Left lung (tissue), 4 donors: ENCODE measurements at regions not wholly inside any gene's neighbourhood (a gene's known extent, or its start where the extent isn't known, plus 50 kb on each side); places are given as distances from the start of the nearest gene placed in this dataset.
"Not testable (repeated sequence)": the region's sequence is repeated elsewhere in the genome, so short reads cannot be mapped to it uniquely, and the experiment has no call there.

ENCODE experiments used
- ATAC-seq: fragments of 200-7000 bp; cut with Tn5 transposase; one replicate; pipeline ENCODE4 v1.9.1; 2020; ENCODE audit warnings: moderate library complexity
- DNase-seq, 4 donors: peaks; one replicate each; pipeline ENCODE4 v3.0.0-alpha.2; 2013 to 2020
- H3K27ac ChIP-seq, 2 donors: fragments of 200-600 bp; sonication (generic) in 1 of 2; one replicate each; pipeline versions ENCODE4 v1.5.0 to v1.8.0; 2020 to 2021
- H3K27me3 ChIP-seq, 2 donors: fragments of 200-600 bp; sonication (generic) in 1 of 2; one replicate each; pipeline versions ENCODE4 v1.5.0 to v1.8.0; 2020 to 2021
- H3K36me3 ChIP-seq, 2 donors: fragments of 200-600 bp; sonication (generic) in 1 of 2; one replicate each; pipeline versions ENCODE4 v1.5.0 to v1.8.0; 2020 to 2021
- H3K4me1 ChIP-seq, 2 donors: fragments of 200-600 bp; one replicate each; pipeline ENCODE4 v1.8.0; 2021
- H3K4me3 ChIP-seq, 2 donors: fragments of 200-600 bp; sonication (generic) in 1 of 2; one replicate each; pipeline versions ENCODE4 v1.5.0 to v1.8.0; 2020 to 2021; ENCODE audit warnings: mild to moderate bottlenecking in 1 of 2
- H3K9me3 ChIP-seq, 2 donors: fragments of 200-600 bp; sonication (generic) in 1 of 2; one replicate each; pipeline versions ENCODE4 v1.5.0 to v1.8.0; 2020 to 2021
- CTCF ChIP-seq, 2 donors: fragments of 200-600 bp; sonication (generic) in 1 of 2; IDR thresholded peaks; one replicate each; pipeline versions ENCODE4 v1.5.0 to v1.8.0; 2021; ENCODE audit warnings: antibody characterized with exemption in 2 of 2
- intact Hi-C, 2 donors: fragments of 100-400 bp; cut with DNase I; formaldehyde crosslinking; loops; one replicate each; pipeline versions ENCODE4 v1.11.2 to v1.14.2; 2022
- donor health status: DM: no; HTN: yes; CAD: no.
- donor health status: DM: no; HTN: no; CAD: no.

- no peaks in the 10 kb centered on the region for H3K9me3 ChIP-seq
- intact Hi-C loops, result no loop called here
- no peak for TF ChIP-seq CTCF (IDR thresholded peaks at IDR 0.05)
Observed at GRCh38 chrX:85666471-85666870, 287.0 kb upstream of the POF1B start.

GRCh38 chrX:85663970-85664369, 284.5 kb upstream of the POF1B start:
- H3K27me3 ChIP-seq, H3K4me1 ChIP-seq, ATAC-seq, DNase-seq, intact Hi-C loops, H3K36me3 ChIP-seq, H3K4me3 ChIP-seq, H3K27ac ChIP-seq, H3K9me3 ChIP-seq: not testable (repeated sequence)

More at GRCh38 chrX:85666471-85666870, 287.0 kb upstream of the POF1B start:
- Histone ChIP-seq H3K4me1 (no peaks in the 10 kb centered on the region), H3K27ac (no peak overlapping the region), H3K36me3 (no peaks in the 10 kb centered on the region), H3K4me3 (no peak overlapping the region), H3K27me3 (no peaks in the 10 kb centered on the region)
- no peak for DNase-seq
- no peak for ATAC-seq

DNA sequence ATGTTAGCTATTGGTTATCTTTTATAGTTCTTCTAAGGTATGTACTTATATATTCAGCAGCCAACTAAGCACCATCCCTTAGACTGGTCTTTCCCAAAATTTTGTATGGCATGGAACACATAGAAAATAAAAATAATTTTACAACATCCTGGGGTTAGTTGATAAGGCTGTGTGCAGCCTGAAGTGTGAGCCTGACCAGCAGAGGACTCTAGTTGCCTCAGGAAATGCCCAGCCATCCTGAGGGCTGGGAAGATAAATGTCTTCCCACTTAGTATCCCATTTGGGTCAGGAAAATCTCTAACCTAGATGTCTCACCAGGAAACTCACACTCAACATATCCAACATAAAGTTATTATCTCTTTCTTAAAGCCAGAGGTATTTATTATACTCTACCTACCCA, 251.4 kb upstream of the POF1B start:
- no peaks in the 10 kb centered on the region for H3K36me3 ChIP-seq
- H3K4me3 ChIP-seq, result no peak overlapping the region
- DNase-seq (no peak), ATAC-seq (no peak)
- no peaks in the 10 kb centered on the region for H3K9me3 ChIP-seq
- no peaks in the 10 kb centered on the region for H3K4me1 ChIP-seq
- no peak for TF ChIP-seq CTCF (IDR thresholded peaks at IDR 0.05)
- no peak overlapping the region for H3K27ac ChIP-seq
- intact Hi-C loops, result no loop called here
- H3K27me3 ChIP-seq, result no peaks in the 10 kb centered on the region

- no peaks in the 10 kb centered on the region for H3K9me3 ChIP-seq
- DNase-seq, result no peak
- H3K4me1 ChIP-seq, result no peaks in the 10 kb centered on the region
- no peak overlapping the region for H3K27ac ChIP-seq
- TF ChIP-seq CTCF (IDR thresholded peaks at IDR 0.05), result no peak
- no peaks in the 10 kb centered on the region for H3K36me3 ChIP-seq
- no peaks in the 10 kb centered on the region for H3K27me3 ChIP-seq
- ATAC-seq, result no peak
- no peak overlapping the region for H3K4me3 ChIP-seq
- intact Hi-C loops, result no loop called here
Observed at GRCh38 chrX:85627363-85627762, 247.9 kb upstream of the POF1B start.

DNA sequence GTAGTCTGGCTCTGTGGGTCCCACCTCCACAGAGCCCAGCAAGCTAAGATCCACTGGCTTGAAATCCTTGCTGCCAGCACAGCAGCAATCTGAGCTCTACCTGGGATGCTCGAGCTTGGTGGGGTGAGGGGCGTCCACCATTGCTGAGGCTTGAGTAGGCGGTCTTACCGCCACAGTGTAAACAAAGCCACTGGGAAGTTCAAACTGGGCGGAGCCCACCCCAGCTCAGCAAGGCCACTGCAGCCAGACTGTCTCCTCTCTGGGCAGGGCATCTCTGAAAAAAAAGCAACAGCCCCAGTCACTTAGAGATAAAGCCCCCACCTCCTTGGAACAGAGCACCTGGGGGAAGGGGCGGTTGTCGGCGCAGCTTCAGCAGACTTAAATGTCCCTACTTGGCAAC, 243.2 kb upstream of the POF1B start:
- H3K4me1 ChIP-seq, result no peaks in the 10 kb centered on the region
- no peaks in the 10 kb centered on the region for H3K27me3 ChIP-seq
- no peak for TF ChIP-seq CTCF (IDR thresholded peaks at IDR 0.05)
- H3K9me3 ChIP-seq, result no peaks in the 10 kb centered on the region
- DNase-seq (no peak), ATAC-seq (no peak)
- H3K36me3 ChIP-seq, result no peaks in the 10 kb centered on the region
- H3K4me3 ChIP-seq, result no peak overlapping the region
- intact Hi-C loops, result no loop called here
- H3K27ac ChIP-seq, result no peak overlapping the region

DNA sequence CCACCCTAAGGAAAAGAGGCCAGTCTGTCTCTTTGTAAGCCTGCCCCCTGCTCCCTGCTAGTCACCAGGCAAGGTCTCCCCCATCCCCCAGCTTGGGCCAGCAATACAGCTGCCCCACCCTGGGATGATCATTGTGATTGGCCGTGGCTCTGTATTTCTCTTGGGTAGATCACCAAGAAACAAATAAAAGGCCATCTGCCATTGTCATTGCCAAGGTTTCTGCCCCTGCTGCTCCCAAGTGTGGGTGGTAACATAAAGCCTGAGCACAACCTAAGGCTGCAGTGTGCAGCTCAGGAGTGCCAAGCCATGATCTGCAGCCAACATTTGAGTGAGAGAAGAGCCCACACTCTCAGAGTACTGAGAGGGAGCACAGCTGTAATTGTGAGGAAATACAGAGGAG, 241.0 kb upstream of the POF1B start:
- intact Hi-C loops, result no loop called here
- H3K27me3 ChIP-seq, result no peaks in the 10 kb centered on the region
- no peaks in the 10 kb centered on the region for H3K9me3 ChIP-seq
- H3K27ac ChIP-seq, result no peak overlapping the region
- ATAC-seq, result no peak
- TF ChIP-seq CTCF (IDR thresholded peaks at IDR 0.05), result no peak
- no peaks in the 10 kb centered on the region for H3K36me3 ChIP-seq
- no peak overlapping the region for H3K4me3 ChIP-seq
- no peak for DNase-seq
- no peaks in the 10 kb centered on the region for H3K4me1 ChIP-seq
